ENCODE measurements at regions not wholly inside any gene's neighbourhood (a gene's known extent, or its start where the extent isn't known, plus 50 kb on each side); places are given as distances from the start of the nearest gene placed in this dataset.
"Not testable (repeated sequence)": the region's sequence is repeated elsewhere in the genome, so short reads cannot be mapped to it uniquely, and the experiment has no call there.

DNA sequence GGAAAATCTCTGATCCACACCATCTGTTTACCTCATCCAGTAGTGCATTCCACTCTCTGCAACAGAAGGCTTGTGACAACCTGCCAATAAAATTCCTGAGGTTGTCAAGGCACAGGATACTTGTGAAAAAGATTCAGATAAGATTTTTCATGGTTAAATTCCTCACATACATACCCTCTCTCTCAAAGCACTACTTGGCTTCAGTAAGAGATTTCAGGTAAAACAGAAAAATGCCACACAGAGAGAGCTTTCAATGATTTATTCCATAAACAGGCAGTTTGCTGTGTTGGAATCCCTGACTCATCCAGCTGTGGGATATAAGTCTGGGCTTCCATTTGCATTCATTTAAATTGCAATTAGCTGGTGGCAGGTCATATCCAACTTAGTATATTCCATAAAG, 99.7 kb upstream of the CAV2 start:
- DNase-seq (no peak), ATAC-seq (replicated peaks) (no peak)
- H3K27ac Mint-ChIP-seq, result no peak overlapping the region
- no peaks in the 10 kb centered on the region for H3K9me3 Mint-ChIP-seq
- H3K4me3 Mint-ChIP-seq, result no peak overlapping the region
- peaks cover 20 to 46% of the 10 kb centered on the region in 2 donors for H3K27me3 Mint-ChIP-seq
- H3K4me1 Mint-ChIP-seq (ENCODE audit: low read depth in 2 of 2), result no peaks in the 10 kb centered on the region
- H3K36me3 Mint-ChIP-seq (ENCODE audit: insufficient read depth), result peaks cover 2% of the 10 kb centered on the region

GRCh38 chr7:116400522-116400921, 99.0 kb upstream of the CAV2 start:
- no peak overlapping the region for H3K27ac Mint-ChIP-seq
- H3K4me3 Mint-ChIP-seq, result no peak overlapping the region
- H3K36me3 Mint-ChIP-seq (ENCODE audit: insufficient read depth), result peaks cover 2% of the 10 kb centered on the region
- no peaks in the 10 kb centered on the region for H3K9me3 Mint-ChIP-seq
- ATAC-seq (replicated peaks) (no peak), DNase-seq (no peak)
- H3K4me1 Mint-ChIP-seq (ENCODE audit: low read depth in 2 of 2), result no peaks in the 10 kb centered on the region
- H3K27me3 Mint-ChIP-seq, result peaks cover 14 to 53% of the 10 kb centered on the region in 2 donors

GRCh38 chr7:116401711-116402110, 97.8 kb upstream of the CAV2 start:
- no peak overlapping the region for H3K4me3 Mint-ChIP-seq
- peaks cover 16 to 59% of the 10 kb centered on the region in 2 donors for H3K27me3 Mint-ChIP-seq
- H3K9me3 Mint-ChIP-seq, result no peaks in the 10 kb centered on the region
- no peak for ATAC-seq (replicated peaks)
- no peak overlapping the region for H3K27ac Mint-ChIP-seq
- no peak for DNase-seq
- H3K4me1 Mint-ChIP-seq (ENCODE audit: low read depth in 2 of 2), result no peaks in the 10 kb centered on the region
- peaks cover 2% of the 10 kb centered on the region for H3K36me3 Mint-ChIP-seq (ENCODE audit: insufficient read depth)

DNA sequence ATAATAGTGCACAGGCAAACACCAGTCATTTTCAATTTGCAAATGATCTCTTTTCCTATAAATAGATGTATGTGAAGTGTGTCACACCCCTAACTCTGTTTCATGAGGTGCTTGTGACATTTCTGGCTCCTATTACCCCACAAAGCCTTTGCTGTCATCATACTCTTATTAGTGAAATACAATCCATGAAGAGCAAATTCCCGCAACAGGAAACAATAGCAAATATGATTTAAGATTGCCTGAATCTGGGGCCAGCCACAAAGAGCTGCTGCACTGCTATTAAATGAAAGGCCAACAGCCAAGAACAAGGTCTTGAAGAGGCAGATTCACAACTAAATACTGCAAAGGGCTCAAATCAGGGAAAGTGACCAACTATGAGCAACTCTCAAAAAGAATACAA, 96.3 kb upstream of the CAV2 start:
- ATAC-seq (replicated peaks) (no peak), DNase-seq (no peak)
- H3K27me3 Mint-ChIP-seq, result peaks cover 18 to 54% of the 10 kb centered on the region in 2 donors
- H3K36me3 Mint-ChIP-seq (ENCODE audit: insufficient read depth), result peaks cover 2% of the 10 kb centered on the region
- no peak overlapping the region for H3K4me3 Mint-ChIP-seq
- no peaks in the 10 kb centered on the region for H3K4me1 Mint-ChIP-seq (ENCODE audit: low read depth in 2 of 2)
- H3K27ac Mint-ChIP-seq, result no peak overlapping the region
- H3K9me3 Mint-ChIP-seq, result no peaks in the 10 kb centered on the region

DNA sequence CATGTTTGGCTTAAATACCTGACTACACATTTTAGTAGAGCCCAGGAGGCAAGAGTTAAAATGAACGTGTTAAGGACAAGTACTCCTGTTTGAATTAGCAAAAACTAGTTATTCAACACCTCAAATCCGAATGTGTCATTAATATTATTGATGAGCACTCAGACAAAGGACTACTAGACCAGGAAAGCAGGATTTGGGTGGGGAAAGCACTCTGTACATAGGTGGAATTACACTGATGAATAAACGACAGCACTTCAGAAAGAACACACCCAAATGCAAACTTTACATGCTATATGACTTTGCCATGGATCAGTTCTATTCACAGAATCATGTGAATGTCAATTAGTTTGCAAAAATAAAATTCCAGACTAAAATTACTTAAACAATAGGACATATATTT, 95.1 kb upstream of the CAV2 start:
- DNase-seq (no peak), ATAC-seq (replicated peaks) (no peak)
- Mint-ChIP-seq H3K27me3 (peaks cover 15 to 44% of the 10 kb centered on the region in 2 donors), H3K36me3 (ENCODE audit: insufficient read depth) (peaks cover 2% of the 10 kb centered on the region), H3K27ac (no peak overlapping the region), H3K9me3 (no peaks in the 10 kb centered on the region), H3K4me3 (no peak overlapping the region), H3K4me1 (ENCODE audit: low read depth in 2 of 2) (no peaks in the 10 kb centered on the region)

DNA sequence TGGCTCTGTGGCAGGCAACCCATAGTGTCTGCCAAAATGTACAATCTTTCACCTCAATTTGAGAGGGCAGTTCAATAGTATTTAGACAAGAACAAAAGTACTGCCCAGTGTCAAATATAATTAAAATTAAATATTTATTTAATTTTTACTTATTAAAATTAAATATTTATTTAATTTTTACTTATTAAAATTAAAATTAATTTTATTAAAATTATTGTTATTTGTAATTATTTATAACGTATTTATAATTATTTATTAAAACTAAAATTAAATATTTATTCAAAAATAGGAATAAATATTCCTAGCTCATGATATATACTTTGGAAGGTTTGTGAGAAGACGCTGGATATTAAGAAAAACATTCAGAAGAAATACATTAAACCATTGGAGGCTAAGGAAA, 93.7 kb upstream of the CAV2 start:
- H3K4me3 Mint-ChIP-seq, result no peak overlapping the region

DNA sequence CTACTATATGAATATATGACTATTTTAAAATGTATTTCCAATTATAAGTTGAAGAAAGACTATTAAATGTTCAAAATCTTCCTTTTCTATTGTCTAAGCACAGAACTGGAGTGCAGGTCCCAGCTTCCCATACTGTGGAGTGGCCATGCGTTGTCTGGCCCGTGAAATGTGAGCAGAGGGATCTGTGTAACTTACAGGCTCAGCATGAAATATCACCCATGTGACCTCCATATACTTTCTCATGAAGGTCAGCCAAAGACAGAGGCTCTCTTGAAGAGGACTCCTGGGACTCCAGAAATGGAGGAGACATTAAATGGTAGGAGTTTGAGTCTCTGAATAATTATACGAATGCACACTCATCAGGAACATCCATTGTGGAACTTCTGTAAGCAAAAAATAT, 92.4 kb upstream of the CAV2 start:
- Mint-ChIP-seq H3K27me3 (peaks cover 15 to 35% of the 10 kb centered on the region in 2 donors), H3K4me1 (ENCODE audit: low read depth in 2 of 2) (no peaks in the 10 kb centered on the region), H3K9me3 (no peaks in the 10 kb centered on the region), H3K36me3 (ENCODE audit: insufficient read depth) (peaks cover 2% of the 10 kb centered on the region), H3K4me3 (no peak overlapping the region), H3K27ac (no peak overlapping the region)
- ATAC-seq (replicated peaks), result no peak
- no peak for DNase-seq

More for the DNA sequence above, 93.7 kb upstream of the CAV2 start:
- Mint-ChIP-seq H3K9me3 (no peaks in the 10 kb centered on the region), H3K36me3 (ENCODE audit: insufficient read depth) (peaks cover 2% of the 10 kb centered on the region), H3K4me1 (ENCODE audit: low read depth in 2 of 2) (no peaks in the 10 kb centered on the region), H3K27me3 (peaks cover 15 to 37% of the 10 kb centered on the region in 2 donors), H3K27ac (no peak overlapping the region)
- DNase-seq, result no peak
- ATAC-seq (replicated peaks), result no peak

DNA sequence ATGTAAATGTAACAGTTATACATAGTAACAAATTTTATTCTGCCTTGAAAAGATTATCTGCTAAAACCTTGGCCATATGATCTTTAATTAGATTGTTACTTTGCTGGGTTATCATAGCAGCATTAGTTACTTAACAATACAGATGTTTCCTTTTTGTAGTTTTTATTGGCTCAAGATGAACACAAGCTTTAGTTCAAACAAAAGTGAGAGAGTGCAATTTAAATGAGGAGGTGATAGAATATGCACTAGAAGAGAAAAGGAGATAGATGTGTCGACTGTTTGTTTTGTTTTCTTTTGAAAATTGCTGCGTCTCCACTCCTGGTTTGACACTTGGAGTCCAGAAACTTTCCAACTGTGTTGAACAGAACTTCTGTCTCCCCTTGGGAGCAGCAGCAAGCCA, 91.4 kb upstream of the CAV2 start:
- Mint-ChIP-seq H3K4me1 (ENCODE audit: low read depth in 2 of 2) (no peaks in the 10 kb centered on the region), H3K27ac (no peak overlapping the region), H3K36me3 (ENCODE audit: insufficient read depth) (peaks cover 1% of the 10 kb centered on the region), H3K4me3 (no peak overlapping the region), H3K9me3 (no peaks in the 10 kb centered on the region), H3K27me3 (peaks cover 12 to 27% of the 10 kb centered on the region in 2 donors)
- ATAC-seq (replicated peaks) (no peak), DNase-seq (no peak)

DNA sequence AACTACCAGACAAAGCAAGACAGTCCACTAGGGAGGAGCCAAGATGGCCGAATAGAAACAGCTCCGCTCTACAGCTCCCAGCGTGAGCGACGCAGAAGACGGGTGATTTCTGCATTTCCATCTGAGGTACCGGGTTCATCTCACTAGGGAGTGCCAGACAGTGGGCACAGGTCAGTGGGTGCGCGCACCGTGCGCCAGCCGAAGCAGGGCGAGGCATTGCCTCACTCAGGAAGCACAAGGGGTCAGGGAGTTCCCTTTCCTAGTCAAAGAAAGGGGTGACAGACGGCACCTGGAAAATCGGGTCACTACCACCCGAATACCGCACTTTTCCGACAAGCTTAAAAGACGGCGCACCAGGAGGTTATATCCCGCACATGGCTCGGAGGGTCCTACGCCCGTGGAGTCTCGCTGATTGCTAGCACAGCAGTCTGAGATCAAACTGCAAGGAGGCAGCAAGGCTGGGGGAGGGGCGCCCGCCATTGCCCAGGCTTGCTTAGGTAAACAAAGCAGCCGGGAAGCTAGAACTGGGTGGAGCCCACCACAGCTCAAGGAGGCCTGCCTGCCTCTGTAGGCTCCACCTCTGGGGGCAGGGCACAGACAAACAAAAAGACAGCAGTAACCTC, 90.6 kb upstream of the CAV2 start:
- not testable (repeated sequence) for H3K4me3 Mint-ChIP-seq; H3K27ac Mint-ChIP-seq; DNase-seq; ATAC-seq (replicated peaks); H3K9me3 Mint-ChIP-seq; H3K4me1 Mint-ChIP-seq (ENCODE audit: low read depth in 2 of 2); H3K36me3 Mint-ChIP-seq (ENCODE audit: insufficient read depth)
- peaks cover 8 to 23% of the 10 kb centered on the region in 2 donors for H3K27me3 Mint-ChIP-seq

- not testable (repeated sequence) for H3K36me3 Mint-ChIP-seq (ENCODE audit: insufficient read depth); ATAC-seq (replicated peaks); H3K27me3 Mint-ChIP-seq; DNase-seq; H3K27ac Mint-ChIP-seq; H3K9me3 Mint-ChIP-seq; H3K4me1 Mint-ChIP-seq (ENCODE audit: low read depth in 2 of 2); H3K4me3 Mint-ChIP-seq
Measured at GRCh38 chr7:116410694-116411093, 88.8 kb upstream of the CAV2 start.

- Mint-ChIP-seq H3K4me3 (no peak overlapping the region), H3K36me3 (ENCODE audit: insufficient read depth) (no peaks in the 10 kb centered on the region), H3K27ac (no peak overlapping the region), H3K9me3 (no peaks in the 10 kb centered on the region), H3K4me1 (ENCODE audit: low read depth in 2 of 2) (no peaks in the 10 kb centered on the region), H3K27me3 (peaks cover 8 to 14% of the 10 kb centered on the region in 2 donors)
- no peak for DNase-seq
- no peak for ATAC-seq (replicated peaks)
Measured at GRCh38 chr7:116417593-116418345, 81.8 kb upstream of the CAV2 start.

DNA sequence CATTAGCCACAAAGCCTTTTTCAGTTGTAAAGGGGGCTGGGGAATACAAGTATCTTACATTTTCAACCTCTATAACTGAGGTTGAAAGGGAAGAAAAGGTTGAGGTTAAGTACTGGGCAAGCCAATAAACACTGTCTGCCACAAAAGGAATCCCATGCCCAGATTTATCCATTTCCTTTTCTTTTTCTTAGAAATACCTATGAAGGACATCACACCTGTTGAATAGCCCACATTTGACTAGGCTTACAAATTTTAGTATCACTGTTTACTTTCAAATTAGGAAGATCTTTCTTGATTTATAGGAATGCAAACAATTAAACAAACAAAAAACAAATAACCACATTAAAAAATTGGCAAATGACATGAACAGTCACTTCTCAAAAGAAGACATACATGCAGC, 81.0 kb upstream of the CAV2 start:
- ATAC-seq (replicated peaks) (no peak), DNase-seq (no peak)
- Mint-ChIP-seq H3K27ac (no peak overlapping the region), H3K27me3 (peaks cover 8 to 14% of the 10 kb centered on the region in 2 donors), H3K4me3 (no peak overlapping the region), H3K36me3 (ENCODE audit: insufficient read depth) (no peaks in the 10 kb centered on the region), H3K9me3 (no peaks in the 10 kb centered on the region), H3K4me1 (ENCODE audit: low read depth in 2 of 2) (no peaks in the 10 kb centered on the region)

DNA sequence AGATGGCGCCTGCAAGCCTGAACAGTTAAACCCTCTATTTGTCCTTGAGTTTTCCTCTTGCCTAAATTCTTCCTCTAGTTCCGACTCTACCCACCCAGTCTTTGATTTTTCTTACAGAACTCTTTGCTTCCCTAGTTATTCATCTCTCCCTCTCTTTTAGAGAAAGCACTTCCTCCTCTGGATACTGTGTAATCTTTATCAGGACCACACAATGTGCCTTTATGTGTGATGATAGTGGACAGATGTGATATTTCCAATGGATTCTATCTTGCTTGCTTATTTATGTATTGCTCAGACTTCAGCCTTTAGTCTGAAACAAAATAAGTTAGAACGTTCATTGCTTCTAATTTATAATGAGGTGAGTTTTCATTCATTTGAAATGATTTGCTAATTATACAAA, 79.5 kb upstream of the CAV2 start:
- Mint-ChIP-seq H3K9me3 (no peaks in the 10 kb centered on the region), H3K27ac (no peak overlapping the region), H3K36me3 (ENCODE audit: insufficient read depth) (no peaks in the 10 kb centered on the region), H3K27me3 (peaks cover 8 to 17% of the 10 kb centered on the region in 2 donors), H3K4me3 (no peak overlapping the region), H3K4me1 (ENCODE audit: low read depth in 2 of 2) (no peaks in the 10 kb centered on the region)
- ATAC-seq (replicated peaks) (no peak), DNase-seq (no peak)

- H3K4me3 Mint-ChIP-seq, result no peak overlapping the region
- no peaks in the 10 kb centered on the region for H3K4me1 Mint-ChIP-seq (ENCODE audit: low read depth in 2 of 2)
- H3K27ac Mint-ChIP-seq, result no peak overlapping the region
- H3K27me3 Mint-ChIP-seq, result peaks cover 18 to 20% of the 10 kb centered on the region in 2 donors
- ATAC-seq (replicated peaks), result no peak
- no peak for DNase-seq
- H3K36me3 Mint-ChIP-seq (ENCODE audit: insufficient read depth), result no peaks in the 10 kb centered on the region
- no peaks in the 10 kb centered on the region for H3K9me3 Mint-ChIP-seq
Measured at GRCh38 chr7:116421298-116421697, 78.2 kb upstream of the CAV2 start.

All from effector memory CD8-positive, alpha-beta T cell (primary cell).